ENCODE measurements at regions not wholly inside any gene's neighbourhood (a gene's known extent, or its start where the extent isn't known, plus 50 kb on each side); places are given as distances from the start of the nearest gene placed in this dataset.

GRCh38 chr16:62969711-62970318, 933.6 kb upstream of the CDH8 start:
- TF ChIP-seq CTCF (IDR thresholded peaks at IDR 0.05) (no peak), POLR2A (IDR thresholded peaks at IDR 0.05) (no peak)
